Duodenal mucosa (tissue), 2 donors: ENCODE measurements at regions not wholly inside any gene's neighbourhood (a gene's known extent, or its start where the extent isn't known, plus 50 kb on each side); places are given as distances from the start of the nearest gene placed in this dataset.

Experiments
- H3K27ac ChIP-seq: one replicate; pipeline ENCODE4 v1.7.0; 2013; ENCODE audit warnings: low read depth, low read length
- H3K27me3 ChIP-seq, 2 donors: one replicate each; pipeline ENCODE4 v1.7.0; 2013; ENCODE audit warnings: low read length in 2 of 2, control low read depth in 1 of 2; ENCODE audit not compliant: insufficient read depth in 2 of 2, control insufficient read depth in 1 of 2
- H3K36me3 ChIP-seq, 2 donors: one replicate each; pipeline ENCODE4 v1.7.0; 2013; ENCODE audit warnings: low read length in 2 of 2, control low read depth in 1 of 2; ENCODE audit not compliant: insufficient read depth in 2 of 2, control insufficient read depth in 1 of 2
- H3K4me1 ChIP-seq, 2 donors: one replicate each; pipeline ENCODE4 v1.7.0; 2013; ENCODE audit warnings: low read length in 2 of 2, control low read depth in 1 of 2; ENCODE audit not compliant: insufficient read depth in 2 of 2, control insufficient read depth in 1 of 2
- H3K4me3 ChIP-seq, 2 donors: one replicate each; pipeline ENCODE4 v1.7.0; 2013; ENCODE audit warnings: low read length in 2 of 2, low read depth in 1 of 2
- H3K9ac ChIP-seq, 2 donors: one replicate each; pipeline ENCODE4 v1.7.0; 2013; ENCODE audit warnings: low read length in 2 of 2, low read depth in 1 of 2
- H3K9me3 ChIP-seq, 2 donors: one replicate each; pipeline ENCODE4 v1.7.0; 2013; ENCODE audit warnings: low read length in 2 of 2, control low read depth in 1 of 2; ENCODE audit not compliant: control insufficient read depth in 1 of 2

DNA sequence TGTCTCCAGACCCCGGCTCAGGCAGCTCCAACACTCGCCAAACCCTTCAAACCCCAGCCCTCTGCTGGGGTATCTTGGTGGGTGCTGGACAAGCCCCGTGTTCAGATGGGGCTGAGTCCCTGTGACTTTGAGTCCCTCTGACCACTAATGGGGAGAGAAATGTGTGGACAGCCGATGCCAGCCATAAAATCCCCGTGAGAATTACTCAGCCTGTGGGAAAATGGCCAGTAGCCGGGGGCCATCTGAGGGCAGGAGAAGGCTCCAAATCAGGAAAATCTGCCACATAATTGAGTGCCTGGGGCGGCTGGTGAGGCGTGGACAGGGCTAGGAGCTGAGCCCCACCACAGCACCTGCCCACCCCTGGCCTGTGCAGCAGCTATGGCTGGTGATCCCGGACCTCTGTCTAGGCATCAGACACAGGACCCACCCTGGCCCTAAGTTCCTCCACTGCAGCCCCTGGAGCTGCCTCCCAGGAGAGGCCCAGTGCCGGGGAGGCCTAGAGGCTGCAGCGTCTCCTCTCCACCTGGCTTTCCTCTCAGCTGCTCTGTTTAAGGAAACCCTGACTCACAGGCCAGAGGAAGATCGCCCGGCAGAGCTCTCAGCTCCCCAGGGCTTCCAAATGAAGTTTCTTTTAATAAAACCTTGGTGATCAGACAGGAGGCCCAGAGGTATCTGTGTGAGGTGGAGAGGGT, 53.7 kb upstream of the SLCO4A1 start:
- H3K36me3 ChIP-seq, result no peaks in the 10 kb centered on the region
- no peaks in the 10 kb centered on the region for H3K9me3 ChIP-seq
- no peak overlapping the region for H3K4me3 ChIP-seq
- H3K9ac ChIP-seq, result no peak overlapping the region
- no peaks in the 10 kb centered on the region for H3K4me1 ChIP-seq
- peaks cover 7 to 20% of the 10 kb centered on the region in 2 donors for H3K27me3 ChIP-seq
- no peak overlapping the region for H3K27ac ChIP-seq

DNA sequence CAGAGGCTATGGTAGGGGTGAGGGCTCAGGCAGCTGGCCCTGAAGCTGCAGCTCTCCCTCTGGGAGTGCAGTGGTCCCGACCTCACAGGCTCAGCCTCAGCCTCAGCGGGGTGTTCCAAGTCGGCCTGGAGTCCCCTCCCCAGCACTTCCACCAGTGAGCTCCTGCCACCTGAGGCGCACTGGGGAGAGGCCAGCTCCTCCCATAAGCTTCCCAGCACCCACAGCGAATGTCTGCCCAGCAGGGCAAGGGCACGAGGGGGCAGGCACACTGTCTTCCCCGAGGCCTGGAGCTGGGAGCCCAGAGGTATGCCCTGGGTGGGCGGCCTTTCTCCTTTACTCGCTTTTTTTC, 53.2 kb upstream of the SLCO4A1 start:
- Histone ChIP-seq H3K4me1 (no peaks in the 10 kb centered on the region), H3K9me3 (no peaks in the 10 kb centered on the region), H3K4me3 (no peak overlapping the region), H3K27ac (no peak overlapping the region), H3K9ac (no peak overlapping the region), H3K36me3 (no peaks in the 10 kb centered on the region), H3K27me3 (peaks cover 3 to 19% of the 10 kb centered on the region in 2 donors)

DNA sequence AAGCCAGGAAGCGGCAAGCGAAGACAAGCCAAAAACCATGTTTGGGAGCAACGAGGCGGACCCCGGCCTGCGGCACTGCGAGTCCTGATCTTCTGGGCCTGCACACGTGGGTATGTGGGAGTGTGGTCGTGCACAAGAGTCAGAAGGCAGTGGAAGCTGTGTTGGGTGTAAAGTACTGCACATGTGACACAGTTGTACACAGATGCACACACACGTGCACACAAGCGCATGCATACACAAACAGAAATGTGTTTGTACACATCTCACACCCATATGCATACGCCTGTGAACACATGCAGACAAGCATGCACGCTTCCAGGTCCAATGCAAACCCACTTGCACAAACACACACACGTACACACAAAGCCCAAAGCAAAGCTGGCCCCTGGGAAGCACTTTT, 52.6 kb upstream of the SLCO4A1 start:
- no peak overlapping the region for H3K27ac ChIP-seq
- no peak overlapping the region for H3K4me3 ChIP-seq
- H3K9ac ChIP-seq, result no peak overlapping the region
- H3K4me1 ChIP-seq, result no peaks in the 10 kb centered on the region
- no peaks in the 10 kb centered on the region for H3K9me3 ChIP-seq
- H3K27me3 ChIP-seq, result peaks cover 0 to 16% of the 10 kb centered on the region in 2 donors
- H3K36me3 ChIP-seq, result no peaks in the 10 kb centered on the region

DNA sequence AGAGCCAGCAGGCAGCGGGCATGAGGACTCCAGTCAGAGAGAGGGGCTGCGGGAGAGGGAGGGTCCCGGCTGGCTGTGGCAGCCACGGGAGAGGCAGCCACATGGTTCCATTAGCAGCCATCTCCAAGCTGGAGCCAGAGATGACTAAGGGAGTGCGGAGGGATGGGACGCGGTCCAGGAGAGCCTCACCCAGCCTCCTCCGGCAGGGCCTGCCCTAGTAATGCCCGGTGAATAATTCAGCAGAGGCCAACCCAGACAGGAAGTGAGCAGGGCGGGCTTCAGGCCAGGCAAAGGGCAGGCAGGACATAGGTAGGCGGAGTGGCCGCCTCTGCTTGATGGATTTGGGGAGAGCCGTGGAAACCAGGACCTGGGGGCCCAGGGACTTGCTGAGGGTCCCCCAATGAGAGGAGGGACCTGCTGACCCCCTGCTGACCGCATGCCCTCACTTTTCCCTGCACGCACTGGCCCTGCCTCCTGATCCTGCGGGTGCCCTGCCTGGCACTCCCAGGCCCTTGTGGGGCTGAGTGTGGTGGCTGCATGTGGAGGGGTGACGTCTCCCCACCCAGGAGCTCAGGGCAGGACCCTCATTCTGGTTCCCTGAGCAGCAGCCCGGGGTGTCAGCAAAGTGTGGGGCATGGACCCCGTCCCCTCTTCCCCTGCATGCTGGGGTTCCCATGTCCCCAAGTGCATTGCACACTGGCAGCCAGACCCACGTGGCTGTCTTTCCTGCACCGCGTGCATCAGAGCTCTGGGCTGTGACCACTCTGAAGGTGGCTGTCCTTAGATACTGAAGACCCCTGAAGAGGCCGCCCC, 51.8 kb upstream of the SLCO4A1 start:
- H3K4me1 ChIP-seq, result peaks cover 0 to 2% of the 10 kb centered on the region in 2 donors
- no peak overlapping the region for H3K9ac ChIP-seq
- no peaks in the 10 kb centered on the region for H3K36me3 ChIP-seq
- H3K9me3 ChIP-seq, result no peaks in the 10 kb centered on the region
- H3K27ac ChIP-seq, result no peak overlapping the region
- peaks cover 3 to 18% of the 10 kb centered on the region in 2 donors for H3K27me3 ChIP-seq
- no peak overlapping the region for H3K4me3 ChIP-seq

DNA sequence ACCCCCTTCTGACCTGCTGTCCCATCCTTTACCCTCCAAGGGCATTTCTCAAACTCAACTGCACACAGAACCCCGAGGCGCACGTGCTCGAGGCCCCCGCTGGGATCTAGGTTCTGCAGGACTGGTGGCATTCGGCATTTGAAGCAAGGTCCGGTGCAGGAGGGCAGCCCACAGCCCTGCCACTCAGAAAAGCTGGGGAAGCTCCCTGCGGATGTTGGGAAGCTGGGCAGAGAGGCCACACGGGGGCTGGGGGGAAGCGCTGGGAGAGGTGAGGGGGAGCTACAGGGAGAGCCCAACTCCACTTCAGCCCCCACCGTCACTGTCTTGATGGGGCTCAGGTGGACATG, 51.2 kb upstream of the SLCO4A1 start:
- peaks cover 2 to 3% of the 10 kb centered on the region in 2 donors for H3K4me1 ChIP-seq
- H3K4me3 ChIP-seq, result no peak overlapping the region
- H3K27me3 ChIP-seq, result peaks cover 4 to 20% of the 10 kb centered on the region in 2 donors
- no peaks in the 10 kb centered on the region for H3K36me3 ChIP-seq
- H3K9me3 ChIP-seq, result no peaks in the 10 kb centered on the region
- H3K9ac ChIP-seq, result no peak overlapping the region
- H3K27ac ChIP-seq, result no peak overlapping the region

DNA sequence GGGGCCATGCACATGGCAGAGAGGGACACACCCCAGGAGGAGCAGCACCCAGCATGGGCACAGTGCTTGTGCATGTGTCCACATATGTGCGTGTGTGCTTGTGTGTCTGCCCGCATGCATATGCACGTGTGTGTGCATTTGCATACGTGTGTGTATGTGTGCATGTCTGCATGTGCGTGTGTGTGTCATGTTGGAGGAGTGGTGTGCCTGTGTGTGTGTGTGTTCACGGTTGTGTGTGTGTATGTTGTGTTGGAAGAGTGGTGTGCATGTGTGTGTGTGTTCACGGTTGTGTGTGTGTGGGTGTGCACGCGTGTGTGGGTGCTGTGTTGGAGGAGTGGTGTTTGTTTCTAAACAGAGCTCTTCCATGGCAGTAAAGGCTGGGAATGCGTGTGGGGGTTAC, 50.7 kb upstream of the SLCO4A1 start:
- Histone ChIP-seq H3K9ac (no peak overlapping the region), H3K27ac (no peak overlapping the region), H3K4me1 (peaks cover 3 to 6% of the 10 kb centered on the region in 2 donors), H3K9me3 (no peaks in the 10 kb centered on the region), H3K4me3 (no peak overlapping the region), H3K27me3 (peaks cover 8 to 24% of the 10 kb centered on the region in 2 donors), H3K36me3 (no peaks in the 10 kb centered on the region)
